ENCODE measurements at regions not wholly inside any gene's neighbourhood (a gene's known extent, or its start where the extent isn't known, plus 50 kb on each side); places are given as distances from the start of the nearest gene placed in this dataset.

GRCh38 chr7:98778421-98778820 is 91.4 kb downstream of the TMEM130 start:
- no peaks in the 10 kb centered on the region for H3K4me1 Mint-ChIP-seq
- no peak overlapping the region for H2AFZ ChIP-seq (ENCODE audit: insufficient read depth, low read depth, low read length, poor library complexity, severe bottlenecking)
- peaks cover 0 to 4% (median 0%) of the 10 kb centered on the region in 3 donors for H3K9me3 ChIP-seq (ENCODE audit: control extremely low read depth in 1 of 3, control insufficient read depth in 2 of 3, insufficient read depth in 1 of 3, low read length in 2 of 3)
- peaks cover 0 to 9% (median 0%) of the 10 kb centered on the region in 4 experiments for H3K27me3 ChIP-seq (replicated peaks in 1 of 4; ENCODE audit: control extremely low read depth in 1 of 4, control insufficient read depth in 3 of 4, insufficient read depth in 4 of 4, low read length in 3 of 4)
- H3K27ac Mint-ChIP-seq = no peak overlapping the region
- no peaks in the 10 kb centered on the region for H4K20me1 ChIP-seq (ENCODE audit: control insufficient read depth, insufficient read depth, low read length, poor library complexity, severe bottlenecking)
- no peak overlapping the region for H3K4me2 ChIP-seq (replicated peaks; ENCODE audit: low read depth, low read length, poor library complexity, severe bottlenecking)
- CTCF ChIA-PET = no interaction called here
- intact Hi-C loops (cut with micrococcal nuclease) = no loop called here
- 78% methylated on average over 4 of the region's 4 CpGs for WGBS (ENCODE audit: insufficient coverage)
- no peak overlapping the region for H3K4me3 ChIP-seq (ENCODE audit: control extremely low read depth in 1 of 5, extremely low read depth in 1 of 5, insufficient read depth in 1 of 5, low read depth in 2 of 5, low read length in 4 of 5)
- no peaks in the 10 kb centered on the region for H3K79me2 ChIP-seq (ENCODE audit: control insufficient read depth, insufficient read depth, low read length)
- ATAC-seq (ENCODE audit: low read depth) = no peak
- no peaks in the 10 kb centered on the region for H3K9me3 Mint-ChIP-seq (ENCODE audit: insufficient read depth)
- no peak overlapping the region for H3K4me3 Mint-ChIP-seq
- POLR2A ChIA-PET = no interaction called here
- H3K27ac ChIP-seq (ENCODE audit: low read length in 2 of 2) = no peak overlapping the region
- no peak for DNase-seq
- no peak overlapping the region for H3K9ac ChIP-seq (ENCODE audit: low read length)
- peaks cover 24% of the 10 kb centered on the region for H3K27me3 Mint-ChIP-seq
- TF ChIP-seq EZH2 (IDR thresholded peaks at IDR 0.05; ENCODE audit: borderline replicate concordance, insufficient read depth, low read depth, low read length, poor library complexity, severe bottlenecking) (no peak), CTCF (IDR thresholded peaks at IDR 0.05) (no peak)
- H3K4me1 ChIP-seq (ENCODE audit: control insufficient read depth in 2 of 2, insufficient read depth in 2 of 2, low read length in 2 of 2) = no peaks in the 10 kb centered on the region
- no peaks in the 10 kb centered on the region for H3K36me3 ChIP-seq (replicated peaks in 1 of 2; ENCODE audit: control extremely low read depth in 1 of 2, control insufficient read depth in 1 of 2, extremely low read depth in 1 of 2, insufficient read depth in 2 of 2, low read length in 1 of 2)

- intact Hi-C loops (cut with micrococcal nuclease) = no loop called here
- Histone ChIP-seq H4K20me1 (ENCODE audit: control insufficient read depth, insufficient read depth, low read length, poor library complexity, severe bottlenecking) (no peaks in the 10 kb centered on the region), H3K4me2 (replicated peaks; ENCODE audit: low read depth, low read length, poor library complexity, severe bottlenecking) (no peak overlapping the region), H3K27me3 (replicated peaks in 1 of 4; ENCODE audit: control extremely low read depth in 1 of 4, control insufficient read depth in 3 of 4, insufficient read depth in 4 of 4, low read length in 3 of 4) (peaks cover 0 to 9% (median 0%) of the 10 kb centered on the region in 4 experiments), H3K9ac (ENCODE audit: low read length) (no peak overlapping the region), H3K36me3 (replicated peaks in 1 of 2; ENCODE audit: control extremely low read depth in 1 of 2, control insufficient read depth in 1 of 2, extremely low read depth in 1 of 2, insufficient read depth in 2 of 2, low read length in 1 of 2) (no peaks in the 10 kb centered on the region), H3K9me3 (ENCODE audit: control extremely low read depth in 1 of 3, control insufficient read depth in 2 of 3, insufficient read depth in 1 of 3, low read length in 2 of 3) (peaks cover 0 to 4% (median 0%) of the 10 kb centered on the region in 3 donors), H3K4me1 (ENCODE audit: control insufficient read depth in 2 of 2, insufficient read depth in 2 of 2, low read length in 2 of 2) (no peaks in the 10 kb centered on the region), H3K79me2 (ENCODE audit: control insufficient read depth, insufficient read depth, low read length) (no peaks in the 10 kb centered on the region), H3K4me3 (ENCODE audit: control extremely low read depth in 1 of 5, extremely low read depth in 1 of 5, insufficient read depth in 1 of 5, low read depth in 2 of 5, low read length in 4 of 5) (no peak overlapping the region), H2AFZ (ENCODE audit: insufficient read depth, low read depth, low read length, poor library complexity, severe bottlenecking) (no peak overlapping the region), H3K27ac (ENCODE audit: low read length in 2 of 2) (no peak overlapping the region)
- H3K4me3 Mint-ChIP-seq = no peak overlapping the region
- ChIA-PET CTCF (no interaction called here), POLR2A (no interaction called here)
- no peaks in the 10 kb centered on the region for H3K9me3 Mint-ChIP-seq (ENCODE audit: insufficient read depth)
- TF ChIP-seq EZH2 (IDR thresholded peaks at IDR 0.05; ENCODE audit: borderline replicate concordance, insufficient read depth, low read depth, low read length, poor library complexity, severe bottlenecking) = no peak
- TF ChIP-seq CTCF (IDR thresholded peaks at IDR 0.05) = no peak
- DNase-seq (no peak), ATAC-seq (ENCODE audit: low read depth) (no peak)
- H3K27ac Mint-ChIP-seq = no peak overlapping the region
- no peaks in the 10 kb centered on the region for H3K4me1 Mint-ChIP-seq
- WGBS (ENCODE audit: insufficient coverage) = 73% methylated on average over 3 of the region's 22 CpGs
- H3K27me3 Mint-ChIP-seq = peaks cover 29% of the 10 kb centered on the region
Measured at GRCh38 chr7:98779800-98780587, 89.8 kb downstream of the TMEM130 start.
